Activated CD4-positive, CD25-positive, alpha-beta regulatory T cell treated with anti-CD3 and anti-CD28 coated beads, Interleukin-2, amount 50 U/mL, for 24 hours (primary cell): ENCODE measurements at regions not wholly inside any gene's neighbourhood (a gene's known extent, or its start where the extent isn't known, plus 50 kb on each side); places are given as distances from the start of the nearest gene placed in this dataset.

ENCODE experiments used
- ATAC-seq, 2 donors: fragments of 150-1000 bp; cut with Tn5 transposase; one replicate each; pipeline ENCODE4 v1.10.0; 2021; ENCODE audit warnings: mild to moderate bottlenecking in 1 of 2, moderate library complexity in 1 of 2

DNA sequence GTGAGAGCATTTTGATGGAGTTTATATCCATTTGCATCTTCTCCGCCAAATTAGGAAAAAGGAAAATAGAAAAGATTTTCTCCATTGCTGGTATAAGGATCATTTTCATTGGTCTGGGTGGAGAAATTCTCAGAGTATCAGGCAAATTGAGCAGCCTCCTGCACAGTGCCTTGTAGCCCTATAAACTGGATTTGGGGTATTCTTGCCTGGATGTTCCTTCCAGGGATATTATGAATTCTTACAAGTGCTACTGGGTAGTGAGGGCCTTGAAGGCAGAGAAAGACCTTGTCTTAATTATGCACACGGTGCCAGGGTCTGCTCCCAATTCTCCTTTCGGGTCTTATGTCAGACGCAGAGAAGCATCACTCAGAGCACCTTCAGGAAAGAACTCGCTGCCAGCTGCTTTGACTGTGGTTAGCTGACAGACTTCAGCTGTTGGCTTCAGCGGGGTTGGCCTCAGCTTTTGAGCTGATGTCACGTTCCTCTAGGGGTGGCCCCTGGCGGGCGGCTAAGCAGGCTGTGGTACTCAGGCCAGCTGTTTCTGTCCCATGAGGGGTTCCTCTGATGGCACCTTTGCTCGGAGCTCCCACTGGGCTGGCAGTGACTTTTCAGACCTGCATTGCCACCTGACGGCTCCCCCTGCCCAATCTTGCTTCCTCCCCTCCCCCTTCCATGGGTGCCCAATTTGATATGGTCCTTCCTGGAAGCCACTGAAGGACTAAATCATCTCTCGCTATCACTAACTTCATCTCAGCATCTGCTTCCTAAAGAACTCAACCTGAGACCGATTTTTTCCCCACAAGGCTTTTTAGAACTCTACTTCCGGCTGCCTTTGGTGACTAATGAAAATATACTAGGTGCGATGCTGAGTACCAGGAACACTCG, 519.5 kb downstream of the BCOR start:
- peak; percentile 95 for ATAC-seq

- ATAC-seq: no peak
Observed at GRCh38 chrX:39580043-39580442, 517.7 kb downstream of the BCOR start.

DNA sequence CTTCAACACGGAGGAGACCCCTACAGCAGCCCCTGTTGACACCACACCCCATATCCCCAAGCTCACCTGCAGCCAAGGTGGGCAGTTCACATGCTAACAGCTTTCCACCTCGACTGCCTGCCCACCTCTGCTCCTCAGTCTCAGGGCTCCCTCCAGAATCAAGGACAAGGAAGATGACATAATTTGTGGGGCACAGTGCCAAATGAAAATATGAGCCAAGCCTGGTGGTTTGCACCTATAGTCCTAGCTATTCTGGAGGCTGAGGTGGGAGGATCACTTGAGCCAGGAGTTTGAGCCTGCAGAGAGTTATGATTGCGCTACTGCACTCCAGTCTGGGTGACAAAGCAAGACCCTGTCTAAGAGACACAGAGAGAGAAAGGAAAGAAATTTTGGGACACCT, 516.3 kb downstream of the BCOR start:
- ATAC-seq: no peak

- no peak for ATAC-seq
Observed at GRCh38 chrX:39582091-39582490, 515.7 kb downstream of the BCOR start.

- ATAC-seq: no peak
Observed at GRCh38 chrX:39582976-39583375, 514.8 kb downstream of the BCOR start.

DNA sequence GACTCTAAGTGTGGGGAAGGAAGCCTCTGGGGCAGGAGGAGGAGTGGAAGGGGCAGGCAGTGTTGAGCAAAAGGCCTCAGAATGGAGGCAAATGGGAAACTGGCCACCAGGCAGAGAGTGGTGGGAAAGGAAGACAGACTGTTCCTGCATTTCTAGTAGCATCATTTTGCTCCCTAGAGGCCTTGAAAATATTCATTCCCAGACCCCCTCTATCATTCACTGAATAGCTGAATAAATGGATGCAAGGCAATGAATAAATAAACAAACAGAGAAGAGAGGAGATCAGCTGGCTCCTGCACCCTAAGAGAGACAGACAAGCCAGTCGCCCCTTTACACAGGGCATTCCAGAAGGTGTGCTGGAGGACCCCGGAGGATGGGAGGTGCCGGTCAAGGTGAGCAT, 511.9 kb downstream of the BCOR start:
- ATAC-seq: no peak

DNA sequence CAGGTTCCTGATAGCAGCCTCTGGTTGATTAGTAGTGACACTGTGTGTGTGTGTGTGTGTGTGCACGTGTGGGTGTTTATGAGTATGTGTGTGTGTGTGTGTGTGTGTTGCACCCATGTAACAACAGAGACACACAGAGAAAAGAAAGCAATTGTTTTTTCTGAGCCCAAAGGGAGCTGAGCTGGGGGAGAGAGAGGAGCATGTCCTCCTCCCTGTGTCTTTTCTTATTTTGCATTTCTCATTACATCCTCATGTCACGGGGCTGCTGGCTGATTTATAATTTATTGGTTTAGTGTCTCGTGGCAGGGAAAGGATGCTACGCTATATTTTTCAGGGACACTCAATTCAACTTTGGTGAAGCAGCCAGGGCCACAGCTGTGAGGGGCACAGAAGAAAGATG, 511.4 kb downstream of the BCOR start:
- no peak for ATAC-seq

- ATAC-seq: no peak
Observed at GRCh38 chrX:39591099-39591498, 506.7 kb downstream of the BCOR start.

DNA sequence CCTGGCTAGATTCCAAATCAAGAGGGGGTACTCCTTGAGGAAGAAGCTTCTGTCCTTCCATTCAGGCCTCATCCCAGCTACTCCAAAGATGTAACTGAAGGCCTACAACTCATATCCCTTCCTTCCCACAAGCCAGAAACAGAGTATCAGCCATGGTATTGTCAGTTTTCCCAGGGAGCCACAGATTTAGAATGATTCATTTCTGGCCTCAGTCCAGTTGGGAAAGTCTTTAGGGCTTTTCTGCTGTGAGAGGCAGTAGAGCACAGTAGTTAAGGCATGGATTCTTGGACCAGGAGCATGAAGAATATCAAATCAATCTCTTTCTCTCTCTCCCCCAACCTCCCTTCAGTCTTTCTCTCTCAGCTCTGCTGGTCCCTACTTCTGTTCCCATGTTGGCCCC, 505.0 kb downstream of the BCOR start:
- ATAC-seq: no peak

DNA sequence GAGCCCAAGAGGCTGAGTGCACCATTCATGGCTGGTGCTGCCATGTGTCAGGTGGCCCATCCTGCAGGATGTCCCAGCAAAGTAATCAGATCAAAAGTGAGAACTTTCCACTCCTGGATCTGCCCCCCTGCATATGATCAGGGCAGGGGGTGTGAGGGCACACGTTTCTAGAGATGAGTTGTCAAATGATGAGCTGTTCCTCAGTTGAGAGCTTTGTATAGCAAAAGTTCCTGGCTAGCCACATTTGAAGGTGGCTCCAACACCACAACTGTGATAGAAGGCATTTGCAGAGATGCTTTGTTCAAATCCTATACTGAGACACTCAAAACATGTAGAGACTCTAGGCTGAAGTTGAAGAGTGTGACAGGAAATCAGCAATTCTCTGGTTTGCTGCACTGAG, 501.8 kb downstream of the BCOR start:
- no peak for ATAC-seq

GRCh38 chrX:39596437-39596836, 501.3 kb downstream of the BCOR start:
- ATAC-seq: no peak

GRCh38 chrX:39599339-39599738, 498.4 kb downstream of the BCOR start:
- ATAC-seq: no peak

- no peak for ATAC-seq
Observed at GRCh38 chrX:39600222-39600621, 497.5 kb downstream of the BCOR start.

GRCh38 chrX:39601231-39602177, 496.3 kb downstream of the BCOR start:
- ATAC-seq: no peak

- ATAC-seq: no peak
Observed at GRCh38 chrX:39602195-39602594, 495.6 kb downstream of the BCOR start.

- ATAC-seq: no peak
Observed at GRCh38 chrX:39603230-39603629, 494.5 kb downstream of the BCOR start.

DNA sequence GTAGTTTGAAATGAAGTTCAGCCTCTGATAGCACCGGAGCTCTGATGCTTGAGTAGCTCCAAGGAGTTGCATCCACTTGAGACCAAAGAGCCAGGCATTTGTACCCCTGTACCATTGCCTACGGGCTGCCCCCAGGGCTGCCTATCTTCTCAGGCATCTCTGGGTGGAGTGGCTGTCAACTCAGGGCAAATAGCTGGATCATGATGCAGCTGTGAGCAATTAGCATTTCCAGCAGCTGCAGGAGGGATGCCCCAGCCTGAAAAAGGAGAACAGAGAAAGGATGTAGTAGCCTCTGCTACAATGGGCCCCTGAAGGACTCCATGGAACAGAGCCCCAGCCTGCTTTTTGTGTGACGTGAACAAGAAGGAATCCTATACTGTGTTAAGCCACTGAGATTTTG, 492.6 kb downstream of the BCOR start:
- ATAC-seq: no peak

DNA sequence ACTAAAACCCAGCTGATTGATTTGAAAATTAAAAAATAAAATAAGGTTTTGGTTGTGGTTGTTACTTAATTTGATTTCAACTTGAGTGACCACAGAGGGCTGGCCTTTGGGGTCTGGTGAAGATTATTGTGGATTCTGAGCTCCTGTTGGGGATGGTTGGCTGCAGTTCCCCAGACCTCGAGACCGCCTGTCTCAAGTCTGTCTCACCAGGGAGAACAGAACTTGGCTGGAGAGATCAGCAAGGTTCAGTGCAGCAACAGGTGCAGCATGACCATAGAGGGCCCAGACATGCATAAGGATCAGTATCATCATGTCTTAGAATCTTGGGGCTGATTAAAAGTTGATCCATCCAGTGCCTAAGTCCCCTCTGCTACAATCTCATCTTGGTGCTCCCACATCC, 491.9 kb downstream of the BCOR start:
- no peak for ATAC-seq

DNA sequence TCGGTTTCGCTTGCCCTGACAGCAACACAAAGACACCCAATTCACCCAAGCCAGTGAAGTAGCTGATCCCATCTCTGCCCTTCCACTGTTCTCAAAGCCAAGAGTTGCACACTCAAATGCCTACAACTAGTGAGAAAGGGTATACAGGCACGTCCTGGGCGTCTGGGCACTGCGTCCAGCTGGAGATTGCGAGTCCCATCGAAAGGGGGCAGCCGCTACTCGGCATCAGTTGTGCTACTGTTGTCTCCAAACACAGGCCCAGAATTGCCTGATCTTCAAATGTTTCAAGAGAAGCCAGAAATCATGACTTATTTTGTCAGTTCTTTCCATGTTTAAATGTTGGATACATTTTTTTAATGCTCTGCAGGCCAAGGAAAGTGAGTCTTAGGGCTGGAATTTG, 487.8 kb downstream of the BCOR start:
- ATAC-seq: no peak

DNA sequence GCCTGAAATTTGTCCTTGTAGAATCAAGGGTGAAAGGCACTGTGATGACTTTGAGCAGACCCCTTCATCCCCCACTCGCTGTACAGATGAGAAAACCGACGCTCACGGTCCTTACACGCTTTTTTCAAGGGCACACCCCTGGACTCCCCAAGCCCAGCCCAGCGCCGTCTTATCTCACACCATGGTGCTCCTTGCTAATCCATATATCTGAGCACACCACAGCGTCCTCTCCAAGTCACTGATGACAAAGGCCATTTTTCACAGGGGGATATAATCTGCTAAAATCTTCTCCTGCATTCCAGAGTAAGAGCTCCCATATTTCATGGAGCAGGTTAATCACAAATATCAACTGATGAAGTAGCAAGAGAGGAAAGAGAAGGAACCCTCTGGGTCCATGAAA, 486.3 kb downstream of the BCOR start:
- ATAC-seq: no peak

DNA sequence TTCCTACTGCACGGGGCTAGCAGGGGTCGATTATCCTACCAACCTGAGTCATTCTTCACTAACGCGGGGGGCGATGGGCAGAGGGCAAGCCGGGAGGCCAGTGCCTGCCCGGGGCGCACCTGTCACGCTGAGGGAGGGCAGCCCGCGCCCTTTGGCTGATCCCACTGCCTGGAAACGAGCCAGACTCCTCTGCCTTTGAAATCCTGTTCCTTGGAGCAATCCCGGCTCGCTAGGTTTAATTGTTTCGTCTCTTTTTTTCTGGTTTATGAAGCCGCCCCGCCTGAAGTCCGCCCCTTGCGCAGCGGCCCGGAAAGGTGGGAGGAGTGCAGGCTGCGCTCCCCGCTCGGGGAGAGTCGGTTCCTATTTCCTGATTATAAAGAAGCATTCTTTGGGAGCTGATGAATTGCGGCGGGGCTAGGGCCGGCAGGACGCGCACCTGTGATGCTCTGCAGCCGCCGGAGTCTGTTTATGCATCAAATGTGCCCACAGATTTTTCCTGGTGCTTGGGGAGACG, 484.2 kb downstream of the BCOR start:
- no peak for ATAC-seq

DNA sequence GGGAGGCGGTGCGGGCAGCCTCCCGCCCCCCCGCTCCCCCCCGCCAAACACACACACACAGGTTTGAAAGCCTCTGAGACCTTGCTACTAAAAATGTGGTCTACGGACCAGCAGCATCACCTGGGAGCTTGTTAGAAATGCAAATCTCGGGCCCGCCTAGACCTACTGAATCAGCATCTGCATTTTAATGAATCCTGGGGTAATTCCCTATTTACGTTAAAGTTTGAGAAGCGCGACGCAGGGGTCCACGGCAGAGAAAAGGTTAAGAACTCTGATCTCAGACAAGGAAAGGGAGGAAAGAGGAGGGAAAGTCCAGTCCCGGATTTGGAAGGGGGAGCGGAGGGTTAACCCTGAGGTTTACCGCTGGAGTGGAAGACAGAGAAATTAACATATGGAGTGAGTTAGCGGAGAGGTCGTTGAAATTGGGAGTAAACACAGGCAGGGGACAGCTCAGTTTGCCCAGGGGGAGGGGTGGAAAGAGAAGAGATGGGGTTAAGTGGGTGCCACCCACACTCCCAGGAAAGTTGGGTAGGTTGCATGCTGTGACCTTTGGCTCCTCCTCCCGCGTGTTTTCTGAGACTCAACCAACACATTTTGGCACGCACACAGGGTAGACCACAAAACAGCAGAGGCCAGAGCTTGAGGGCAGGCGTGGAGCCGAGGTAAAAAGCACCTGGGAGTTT, 483.6 kb downstream of the BCOR start:
- ATAC-seq: peak; percentile 88

- no peak for ATAC-seq
Observed at GRCh38 chrX:39614680-39614998, 483.1 kb downstream of the BCOR start.
